Lower leg skin (tissue), 4 donors: ENCODE measurements at regions not wholly inside any gene's neighbourhood (a gene's known extent, or its start where the extent isn't known, plus 50 kb on each side); places are given as distances from the start of the nearest gene placed in this dataset.

Source experiments
- DNase-seq, 2 donors: peaks; one replicate each; pipeline ENCODE4 v3.0.0-alpha.2; 2019; ENCODE audit warnings: low spot score in 2 of 2
- H3K4me3 ChIP-seq: fragments of 200-600 bp; sonication (generic); 2 replicates; pipeline ENCODE4 v1.5.1; 2017; ENCODE audit warnings: mild to moderate bottlenecking, low read depth; ENCODE audit not compliant: poor library complexity, severe bottlenecking
- POLR2A ChIP-seq, 2 donors: fragments of 450-650 bp; IDR thresholded peaks; one replicate each; pipeline ENCODE4 v1.6.1; 2016 to 2017; ENCODE audit warnings: antibody characterized with exemption in 2 of 2, mild to moderate bottlenecking in 1 of 2, moderate library complexity in 1 of 2
- WGBS, 2 donors: methylation state at CpG; one replicate each; pipeline ENCODE4 v1.1.5; 2018; 5-methylcytosine and 5-hydroxymethylcytosine counted together
- intact Hi-C: fragments of 100-400 bp; cut with DNase I; formaldehyde crosslinking; loops from one replicate; pipeline ENCODE4 v1.15.0; 2023; ENCODE audit warnings: low total_unique reads
- TF ChIP-seq, protein P1 (sequence below), 3 donors: fragments of 450-650 bp; IDR thresholded peaks; one replicate each; pipeline ENCODE4 v1.5.1; 2016; ENCODE audit warnings: antibody characterized with exemption in 3 of 3, mild to moderate bottlenecking in 3 of 3, moderate library complexity in 2 of 3

DNA sequence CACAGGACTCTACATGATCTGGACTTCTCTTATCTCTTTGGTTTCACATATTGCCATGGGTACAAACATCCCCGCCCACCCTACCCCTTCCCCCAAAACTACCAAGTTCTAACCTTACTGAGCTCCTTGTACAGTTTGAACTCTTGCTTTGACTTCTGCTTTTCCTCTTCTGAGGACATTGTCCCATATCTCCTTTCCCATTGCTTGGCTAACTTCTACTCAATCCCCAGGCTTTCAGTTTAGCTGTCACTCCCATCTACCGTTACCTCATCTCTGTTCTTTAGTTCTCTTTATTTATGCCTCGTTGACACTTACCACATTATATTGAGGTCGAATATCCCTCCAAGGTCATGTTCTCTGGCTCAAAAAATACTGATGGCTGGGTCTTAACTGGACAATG lies 393.5 kb upstream of the CADM1 start:
- intact Hi-C loops, result no loop called here
- WGBS, 2 donors, result 30 to 50% methylated on average over 3 to 4 of the region's 4 CpGs

DNA sequence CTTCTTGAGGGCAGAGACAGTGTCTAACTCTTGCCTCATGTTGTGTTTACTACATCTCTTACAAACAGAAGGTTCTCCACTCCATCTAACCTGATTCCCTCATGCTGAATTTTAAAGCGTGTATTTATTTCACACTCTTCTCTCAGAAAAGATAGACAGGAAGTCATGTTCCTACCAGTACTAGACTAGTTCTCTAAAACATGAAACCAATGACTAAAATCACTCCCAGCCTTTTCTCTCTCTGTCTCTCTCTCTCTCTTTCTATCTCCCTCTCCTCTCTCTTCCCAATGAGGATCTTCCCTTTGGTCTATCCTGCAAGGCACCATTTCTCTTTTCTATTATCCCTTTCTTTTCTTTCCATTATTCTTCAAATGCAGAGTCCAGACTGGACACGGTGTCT lies 391.9 kb upstream of the CADM1 start:
- TF ChIP-seq, protein P1, sequence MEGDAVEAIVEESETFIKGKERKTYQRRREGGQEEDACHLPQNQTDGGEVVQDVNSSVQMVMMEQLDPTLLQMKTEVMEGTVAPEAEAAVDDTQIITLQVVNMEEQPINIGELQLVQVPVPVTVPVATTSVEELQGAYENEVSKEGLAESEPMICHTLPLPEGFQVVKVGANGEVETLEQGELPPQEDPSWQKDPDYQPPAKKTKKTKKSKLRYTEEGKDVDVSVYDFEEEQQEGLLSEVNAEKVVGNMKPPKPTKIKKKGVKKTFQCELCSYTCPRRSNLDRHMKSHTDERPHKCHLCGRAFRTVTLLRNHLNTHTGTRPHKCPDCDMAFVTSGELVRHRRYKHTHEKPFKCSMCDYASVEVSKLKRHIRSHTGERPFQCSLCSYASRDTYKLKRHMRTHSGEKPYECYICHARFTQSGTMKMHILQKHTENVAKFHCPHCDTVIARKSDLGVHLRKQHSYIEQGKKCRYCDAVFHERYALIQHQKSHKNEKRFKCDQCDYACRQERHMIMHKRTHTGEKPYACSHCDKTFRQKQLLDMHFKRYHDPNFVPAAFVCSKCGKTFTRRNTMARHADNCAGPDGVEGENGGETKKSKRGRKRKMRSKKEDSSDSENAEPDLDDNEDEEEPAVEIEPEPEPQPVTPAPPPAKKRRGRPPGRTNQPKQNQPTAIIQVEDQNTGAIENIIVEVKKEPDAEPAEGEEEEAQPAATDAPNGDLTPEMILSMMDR (IDR thresholded peaks at IDR 0.05), result no peak
- TF ChIP-seq POLR2A (IDR thresholded peaks at IDR 0.05), result no peak
- H3K4me3 ChIP-seq, result no peak overlapping the region
- DNase-seq, result no peak
- 88 to 93% methylated on average over 2 of the region's 2 CpGs for WGBS, 2 donors
- intact Hi-C loops, result no loop called here

More for the DNA sequence above, 393.5 kb upstream of the CADM1 start:
- TF ChIP-seq POLR2A (IDR thresholded peaks at IDR 0.05), result no peak
- TF ChIP-seq, protein P1 (IDR thresholded peaks at IDR 0.05), result no peak
- no peak for DNase-seq
- H3K4me3 ChIP-seq, result no peak overlapping the region

DNA sequence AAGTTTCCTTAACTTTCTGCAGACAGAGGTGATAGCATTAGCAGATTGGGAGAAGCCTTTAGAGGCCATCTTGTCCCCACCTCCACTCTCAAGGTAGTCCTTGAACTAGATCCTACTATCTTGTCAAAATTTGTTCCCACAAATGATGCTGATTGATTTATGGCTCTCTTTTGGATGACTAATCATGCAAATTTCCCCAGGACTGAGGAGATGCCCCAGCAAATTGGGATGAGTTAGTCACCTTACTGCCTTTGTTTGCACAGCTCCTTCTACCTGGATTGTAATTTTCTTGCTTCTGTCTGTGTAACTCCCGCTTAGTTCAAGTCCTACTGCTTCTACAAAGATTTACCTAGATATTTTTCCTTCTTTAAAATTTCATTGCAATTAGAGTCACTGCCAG lies 391.4 kb upstream of the CADM1 start:
- no peak overlapping the region for H3K4me3 ChIP-seq
- intact Hi-C loops, result no loop called here
- TF ChIP-seq POLR2A (IDR thresholded peaks at IDR 0.05), result no peak
- TF ChIP-seq, protein P1 (IDR thresholded peaks at IDR 0.05), result no peak
- 81 to 85% methylated on average over 1 of the region's 1 CpG for WGBS, 2 donors
- no peak for DNase-seq

DNA sequence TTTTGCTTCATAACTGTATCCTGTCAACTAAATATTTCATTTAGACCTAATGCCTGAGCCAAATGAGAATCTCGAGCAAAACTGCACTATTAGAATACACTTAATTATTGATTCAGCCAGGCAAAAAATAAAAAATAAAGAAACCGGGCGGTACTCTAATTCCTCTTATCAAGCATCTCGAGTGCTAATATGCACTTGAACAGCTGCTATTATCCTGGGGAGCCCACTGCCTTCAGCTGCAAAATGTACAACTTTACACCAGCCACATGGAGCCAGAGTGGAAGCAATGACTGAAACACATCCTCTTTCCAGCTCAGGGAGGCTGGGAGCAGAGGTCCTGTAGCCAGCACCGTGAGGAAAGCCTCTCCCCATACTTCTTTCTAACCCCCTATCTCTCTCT lies 390.0 kb upstream of the CADM1 start:
- no peak overlapping the region for H3K4me3 ChIP-seq
- WGBS, 2 donors, result 73 to 76% methylated on average over 5 of the region's 5 CpGs
- no peak for DNase-seq
- TF ChIP-seq, protein P1 (IDR thresholded peaks at IDR 0.05), result no peak
- TF ChIP-seq POLR2A (IDR thresholded peaks at IDR 0.05), result no peak
- intact Hi-C loops, result no loop called here

DNA sequence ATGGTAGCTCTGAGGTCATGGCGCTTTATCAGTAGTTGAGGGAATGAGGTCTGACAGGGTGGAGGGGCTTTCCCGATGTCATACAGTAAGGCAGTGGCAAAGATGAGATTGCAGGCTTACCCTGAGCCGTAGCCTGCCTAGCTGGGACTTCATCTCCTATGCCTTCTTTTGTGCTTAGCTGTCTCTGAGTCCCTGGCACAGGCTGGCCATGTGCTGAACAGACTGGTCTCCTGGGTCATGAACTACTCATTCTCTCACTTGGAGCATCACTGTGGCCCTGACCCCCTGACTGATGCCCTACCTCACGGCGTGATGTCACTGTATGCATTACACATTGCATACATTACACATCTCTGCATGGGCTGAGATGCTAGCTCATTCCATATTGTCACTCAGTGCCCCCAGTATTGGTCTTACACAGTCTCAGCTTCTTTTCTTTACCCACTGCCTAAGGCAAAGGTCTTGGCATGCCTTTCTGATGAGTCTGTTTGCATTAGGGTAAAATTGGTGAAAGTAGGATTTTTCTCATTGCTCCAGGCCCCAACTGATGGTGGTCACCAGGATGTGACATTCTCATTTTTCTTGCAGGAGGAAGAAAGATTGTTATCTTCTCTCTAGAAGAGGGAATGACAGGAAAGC lies 389.4 kb upstream of the CADM1 start:
- WGBS, 2 donors, result 87 to 90% methylated on average over 5 of the region's 5 CpGs
- DNase-seq, result no peak
- TF ChIP-seq POLR2A (IDR thresholded peaks at IDR 0.05), result no peak
- TF ChIP-seq, protein P1 (IDR thresholded peaks at IDR 0.05), result no peak
- H3K4me3 ChIP-seq, result no peak overlapping the region
- intact Hi-C loops, result no loop called here

DNA sequence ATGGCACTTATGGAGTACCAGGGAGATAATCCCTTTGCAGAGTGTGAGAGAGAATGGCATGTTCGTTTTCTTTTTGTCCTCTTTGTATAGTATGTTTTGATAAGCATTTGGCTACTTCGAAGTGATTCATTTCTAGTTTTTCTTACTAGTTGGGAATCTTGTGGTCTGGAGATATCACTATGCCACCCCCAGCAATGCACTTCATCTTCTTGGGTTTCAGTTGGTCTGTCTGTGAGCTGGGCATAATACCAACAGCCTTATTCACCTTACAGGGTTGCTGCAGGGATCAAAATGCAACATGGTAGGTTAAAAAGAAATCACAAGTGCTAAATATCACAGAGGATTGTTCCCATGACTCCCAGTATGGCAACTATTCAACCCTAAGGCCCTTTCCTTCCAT lies 387.8 kb upstream of the CADM1 start:
- intact Hi-C loops, result no loop called here
- WGBS, 2 donors, result 73 to 82% methylated on average over 2 of the region's 2 CpGs
- no peak overlapping the region for H3K4me3 ChIP-seq
- DNase-seq, result no peak
- TF ChIP-seq, protein P1 (IDR thresholded peaks at IDR 0.05), result no peak
- TF ChIP-seq POLR2A (IDR thresholded peaks at IDR 0.05), result no peak
